Fibroblast of lung (primary cell): ENCODE measurements at regions not wholly inside any gene's neighbourhood (a gene's known extent, or its start where the extent isn't known, plus 50 kb on each side); places are given as distances from the start of the nearest gene placed in this dataset.

Experiments
- EZH2 ChIP-seq: IDR thresholded peaks from 2 replicates; pipeline ENCODE4 v1.5.1; 2012; ENCODE audit warnings: low read length, control low read depth, mild to moderate bottlenecking; ENCODE audit errors: missing control alignments
- TF ChIP-seq, protein P1 (sequence below), 2 donors: IDR thresholded peaks in 1 of 2; conservative IDR thresholded peaks in 1 of 2; 1 replicate in 1 of 2; 2 replicates in 1 of 2; pipeline ENCODE4 v1.5.1; 2011 to 2012; ENCODE audit warnings: low read length in 2 of 2, control low read depth in 1 of 2, inconsistent platforms in 1 of 2, low read depth in 1 of 2, mild to moderate bottlenecking in 1 of 2

GRCh38 chr2:160914217-160914616, 246.0 kb upstream of the TANK start:
- TF ChIP-seq, protein P1, sequence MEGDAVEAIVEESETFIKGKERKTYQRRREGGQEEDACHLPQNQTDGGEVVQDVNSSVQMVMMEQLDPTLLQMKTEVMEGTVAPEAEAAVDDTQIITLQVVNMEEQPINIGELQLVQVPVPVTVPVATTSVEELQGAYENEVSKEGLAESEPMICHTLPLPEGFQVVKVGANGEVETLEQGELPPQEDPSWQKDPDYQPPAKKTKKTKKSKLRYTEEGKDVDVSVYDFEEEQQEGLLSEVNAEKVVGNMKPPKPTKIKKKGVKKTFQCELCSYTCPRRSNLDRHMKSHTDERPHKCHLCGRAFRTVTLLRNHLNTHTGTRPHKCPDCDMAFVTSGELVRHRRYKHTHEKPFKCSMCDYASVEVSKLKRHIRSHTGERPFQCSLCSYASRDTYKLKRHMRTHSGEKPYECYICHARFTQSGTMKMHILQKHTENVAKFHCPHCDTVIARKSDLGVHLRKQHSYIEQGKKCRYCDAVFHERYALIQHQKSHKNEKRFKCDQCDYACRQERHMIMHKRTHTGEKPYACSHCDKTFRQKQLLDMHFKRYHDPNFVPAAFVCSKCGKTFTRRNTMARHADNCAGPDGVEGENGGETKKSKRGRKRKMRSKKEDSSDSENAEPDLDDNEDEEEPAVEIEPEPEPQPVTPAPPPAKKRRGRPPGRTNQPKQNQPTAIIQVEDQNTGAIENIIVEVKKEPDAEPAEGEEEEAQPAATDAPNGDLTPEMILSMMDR (conservative IDR thresholded peaks at IDR 0.05 in 1 of 2, IDR thresholded peaks at IDR 0.05 in 1 of 2; ENCODE audit: low read depth in 1 of 2, low read length in 2 of 2): no peak
- TF ChIP-seq EZH2: no peak
